IMR-90 (cell line): ENCODE measurements at regions not wholly inside any gene's neighbourhood (a gene's known extent, or its start where the extent isn't known, plus 50 kb on each side); places are given as distances from the start of the nearest gene placed in this dataset.

Source experiments
- ATAC-seq: fragments of 200-7000 bp; cut with Tn5 transposase; 2 replicates; pipeline ENCODE4 v1.9.1; 2020; ENCODE audit warnings: low read depth, mild to moderate bottlenecking, moderate library complexity
- BruUV-seq: library from RNA; stranded (reverse); fragments of 400-500 nt; replicated peaks from 2 replicates; lab custom pipeline; 2021; lab: Mats Ljungman, UMichigan
- CTCF ChIA-PET: fragments of 300-600 bp; formaldehyde crosslinking; extraction: SDS; loops from one replicate; lab custom pipeline; 2021; ENCODE audit warnings: antibody characterized with exemption; lab: Yijun Ruan, JAX
- POLR2A ChIA-PET: fragments of 300-600 bp; sonication (Branson Sonifier 250); formaldehyde crosslinking; loops from one replicate; lab custom pipeline; 2022; ENCODE audit warnings: antibody characterized with exemption; ENCODE audit not compliant: unreplicated experiment; lab: Charles Lee
- DNase-seq: peaks from one replicate; pipeline ENCODE4 v3.0.0; 2013
- H2AFZ ChIP-seq: replicated peaks from 2 replicates; pipeline ENCODE3; 2013; ENCODE audit warnings: low read length, mild to moderate bottlenecking; ENCODE audit not compliant: poor library complexity
- H2AK5ac ChIP-seq: 2 replicates; pipeline ENCODE4 v1.6.1; 2013; ENCODE audit warnings: low read depth, low read length, inconsistent platforms
- H2AK9ac ChIP-seq: replicated peaks from 2 replicates; pipeline ENCODE3; 2013; ENCODE audit warnings: mild to moderate bottlenecking, low read depth, low read length, moderate library complexity; ENCODE audit not compliant: poor library complexity
- H2BK120ac ChIP-seq: 2 replicates; pipeline ENCODE4 v1.6.1; 2013; ENCODE audit warnings: low read depth, low read length, inconsistent platforms
- H2BK15ac ChIP-seq: 3 replicates; pipeline ENCODE4 v1.6.1; 2013; ENCODE audit warnings: low read depth, low read length, inconsistent platforms
- H2BK20ac ChIP-seq: 2 replicates; pipeline ENCODE4 v1.6.1; 2013; ENCODE audit warnings: low read depth, mild to moderate bottlenecking, inconsistent platforms, low read length, moderate library complexity
- H2BK5ac ChIP-seq: 2 replicates; pipeline ENCODE4 v1.6.1; 2013; ENCODE audit warnings: mild to moderate bottlenecking, low read depth, low read length, inconsistent platforms; ENCODE audit not compliant: poor library complexity, severe bottlenecking
- H3K14ac ChIP-seq: replicated peaks from 2 replicates; pipeline ENCODE4 v1.6.1; 2013; ENCODE audit warnings: low read depth, low read length, inconsistent platforms
- H3K18ac ChIP-seq: 2 replicates; pipeline ENCODE4 v1.6.1; 2013; ENCODE audit warnings: low read depth, low read length, control low read depth
- H3K23ac ChIP-seq: 2 replicates; pipeline ENCODE4 v1.6.1; 2013; ENCODE audit warnings: low read depth, low read length, inconsistent platforms
- H3K27ac ChIP-seq: 2 replicates; pipeline ENCODE4 v1.5.1; 2013; ENCODE audit warnings: mild to moderate bottlenecking, control low read depth, low read length; ENCODE audit not compliant: insufficient read depth
- H3K27me3 ChIP-seq: 2 replicates; pipeline ENCODE4 v1.6.1; 2013; ENCODE audit warnings: low read length; ENCODE audit not compliant: control insufficient read depth, insufficient read depth
- H3K36me3 ChIP-seq: 2 replicates; pipeline ENCODE4 v1.6.1; 2013; ENCODE audit warnings: low read length, mixed read lengths; ENCODE audit not compliant: control insufficient read depth, insufficient read depth
- H3K4ac ChIP-seq: 2 replicates; pipeline ENCODE4 v1.6.1; 2013; ENCODE audit warnings: low read depth, low read length, inconsistent platforms
- H3K4me1 ChIP-seq: 2 replicates; pipeline ENCODE4 v1.6.1; 2013; ENCODE audit warnings: low read length, mixed read lengths; ENCODE audit not compliant: control insufficient read depth, insufficient read depth
- H3K4me2 ChIP-seq: 2 replicates; pipeline ENCODE4 v1.6.1; 2013; ENCODE audit warnings: low read depth, mild to moderate bottlenecking, control low read depth, low read length, moderate library complexity
- H3K4me3 ChIP-seq: 2 replicates; pipeline ENCODE4 v1.5.1; 2013; ENCODE audit warnings: low read depth, mild to moderate bottlenecking, control low read depth, low read length, moderate library complexity; ENCODE audit not compliant: insufficient read depth
- H3K56ac ChIP-seq: 2 replicates; pipeline ENCODE4 v1.6.1; 2013; ENCODE audit warnings: low read length, inconsistent platforms; ENCODE audit not compliant: insufficient read depth; ENCODE audit errors: extremely low read depth
- H3K79me1 ChIP-seq, 2 experiments: 2 replicates each; pipeline ENCODE4 v1.6.1; 2013; ENCODE audit warnings: low read length in 2 of 2, inconsistent platforms in 1 of 2, low read depth in 1 of 2
- H3K9ac ChIP-seq: 2 replicates; pipeline ENCODE4 v1.6.1; 2013; ENCODE audit warnings: low read depth, low read length, control low read depth
- H3K9me1 ChIP-seq: 2 replicates; pipeline ENCODE4 v1.6.1; 2013; ENCODE audit warnings: low read length, inconsistent platforms; ENCODE audit not compliant: insufficient read depth
- H3K9me3 ChIP-seq: 2 replicates; pipeline ENCODE4 v1.6.1; 2013; ENCODE audit warnings: low read length; ENCODE audit not compliant: control insufficient read depth, insufficient read depth
- H4K20me1 ChIP-seq: 2 replicates; pipeline ENCODE4 v1.6.1; 2013; ENCODE audit warnings: low read length, inconsistent platforms; ENCODE audit not compliant: insufficient read depth
- H4K5ac ChIP-seq: 2 replicates; pipeline ENCODE4 v1.6.1; 2013; ENCODE audit warnings: mild to moderate bottlenecking, low read depth, low read length, control low read depth
- H4K8ac ChIP-seq, 2 experiments: 2 replicates each; pipeline ENCODE4 v1.6.1; 2013; ENCODE audit warnings: low read depth in 2 of 2, low read length in 2 of 2, control low read depth in 1 of 2, inconsistent platforms in 1 of 2
- H4K91ac ChIP-seq: 2 replicates; pipeline ENCODE4 v1.6.1; 2013; ENCODE audit warnings: low read depth, low read length, inconsistent platforms; ENCODE audit not compliant: insufficient read depth
- CEBPB ChIP-seq: IDR thresholded peaks from 2 replicates; pipeline ENCODE4 v1.6.1; 2012; ENCODE audit warnings: low read depth, low read length, improper control_type of control experiment
- WGBS, 2 experiments: methylation state at CpG; one replicate each; pipeline versions ENCODE4 v1.1.5 to v1.1.7; 2013; ENCODE audit warnings: missing lambda C conversion rate in 2 of 2; ENCODE audit not compliant: insufficient read length in 1 of 2; ENCODE audit errors: extremely low coverage in 2 of 2; 5-methylcytosine and 5-hydroxymethylcytosine counted together
- dilution Hi-C: fragments of 300-500 bp; cut with HindIII; formaldehyde crosslinking; loops from one replicate; pipeline ENCODE4 v1.14.3; 2018; ENCODE audit warnings: low sequenced_read_pairs; ENCODE audit not compliant: unreplicated experiment
- in situ Hi-C: fragments of 300-500 bp; cut with MboI; formaldehyde crosslinking; loops from 3 replicates; pipeline ENCODE4 v1.14.3; 2019; ENCODE audit warnings: low sequenced_read_pairs, inconsistent platforms, mixed read lengths
- intact Hi-C: fragments of 100-400 bp; cut with micrococcal nuclease; formaldehyde crosslinking; loops from 2 replicates; pipeline ENCODE4 v1.10.0; 2022

DNA sequence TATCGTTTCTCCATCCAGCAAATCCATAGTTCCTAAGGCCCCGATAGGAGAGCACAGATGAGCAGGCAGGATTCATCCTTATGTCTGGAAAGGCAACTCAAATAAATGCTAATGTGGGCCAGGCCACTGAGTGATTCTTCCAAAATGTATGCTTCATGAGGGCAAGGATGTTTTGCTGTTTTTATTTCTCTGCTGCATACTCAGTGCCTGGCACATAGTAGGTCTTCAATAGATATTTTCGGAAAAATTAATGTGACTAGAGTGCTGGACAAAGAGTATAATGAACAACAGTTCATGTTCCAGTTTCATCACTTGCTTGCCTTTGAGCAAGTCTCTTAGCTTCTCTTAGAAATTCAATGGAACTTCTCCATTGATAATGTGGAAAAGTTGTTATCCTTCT, 357.7 kb downstream of the PRDM2 start:
- CTCF ChIA-PET, result no interaction called here
- BruUV-seq, result no TSS peak

More for the DNA sequence above, 357.7 kb downstream of the PRDM2 start:
- Histone ChIP-seq H3K18ac (no peak overlapping the region), H2AK5ac (no peak overlapping the region), H2BK5ac (no peak overlapping the region), H3K23ac (no peak overlapping the region), H3K14ac (no peak overlapping the region), H3K9me3 (peaks cover 33% of the 10 kb centered on the region), H3K9ac (no peak overlapping the region), H3K4me1 (no peaks in the 10 kb centered on the region), H4K5ac (no peak overlapping the region), H3K4ac (no peak overlapping the region), H3K4me2 (no peak overlapping the region), H4K20me1 (no peaks in the 10 kb centered on the region), H3K4me3 (no peak overlapping the region), H2BK20ac (no peak overlapping the region), H4K91ac (no peak overlapping the region), H2BK15ac (no peak overlapping the region), H2AK9ac (no peak overlapping the region), H3K27ac (no peak overlapping the region), H3K27me3 (no peaks in the 10 kb centered on the region), H4K8ac (no peak overlapping the region), H3K36me3 (no peaks in the 10 kb centered on the region), H3K79me1 (no peaks in the 10 kb centered on the region), H2BK120ac (no peak overlapping the region), H2AFZ (no peak overlapping the region), H3K9me1 (no peaks in the 10 kb centered on the region), H3K56ac (no peak overlapping the region)
- DNase-seq (no peak), ATAC-seq (no peak)
- dilution Hi-C loops (no loop called here), in situ Hi-C loops (no loop called here), intact Hi-C loops (no loop called here)
- WGBS, 2 experiments, result 29% methylated on average over 1 of the region's 3 CpGs; no CpG with 5 or more reads in 1 of the 2 experiments
- POLR2A ChIA-PET, result no interaction called here
- no peak for TF ChIP-seq CEBPB
